ENCODE measurements at regions not wholly inside any gene's neighbourhood (a gene's known extent, or its start where the extent isn't known, plus 50 kb on each side); places are given as distances from the start of the nearest gene placed in this dataset.

- DNase-seq = no peak
Measured at GRCh38 chr9:105065098-105066088, 137.4 kb upstream of the ABCA1 start.

- DNase-seq = peak; percentile 61
Measured at GRCh38 chr9:105066275-105066865, 138.4 kb upstream of the ABCA1 start.

- peak; percentile 37 for DNase-seq
Measured at GRCh38 chr9:105067895-105068580, 140.1 kb upstream of the ABCA1 start.

GRCh38 chr9:105069285-105069684 lies 141.3 kb upstream of the ABCA1 start:
- DNase-seq = no peak

GRCh38 chr9:105069696-105070095 lies 141.7 kb upstream of the ABCA1 start:
- DNase-seq = no peak

GRCh38 chr9:105070176-105070575 lies 142.2 kb upstream of the ABCA1 start:
- no peak for DNase-seq

GRCh38 chr9:105072476-105072875 lies 144.5 kb upstream of the ABCA1 start:
- DNase-seq = no peak

GRCh38 chr9:105073147-105073546 lies 145.2 kb upstream of the ABCA1 start:
- no peak for DNase-seq

- no peak for DNase-seq
Measured at GRCh38 chr9:105074491-105074890, 146.5 kb upstream of the ABCA1 start.

GRCh38 chr9:105076729-105077128 lies 148.8 kb upstream of the ABCA1 start:
- DNase-seq = no peak

- DNase-seq = no peak
Measured at GRCh38 chr9:105079457-105079856, 151.5 kb upstream of the ABCA1 start.

- DNase-seq = no peak
Measured at GRCh38 chr9:105082843-105083242, 154.9 kb upstream of the ABCA1 start.

GRCh38 chr9:105083256-105083655 lies 155.3 kb upstream of the ABCA1 start:
- DNase-seq = no peak

- DNase-seq = no peak
Measured at GRCh38 chr9:105087910-105088898, 156.2 kb upstream of the SLC44A1 start.

GRCh38 chr9:105089874-105090273 lies 154.6 kb upstream of the SLC44A1 start:
- DNase-seq = no peak

- no peak for DNase-seq
Measured at GRCh38 chr9:105091004-105091640, 153.3 kb upstream of the SLC44A1 start.

GRCh38 chr9:105093685-105094084 lies 150.8 kb upstream of the SLC44A1 start:
- DNase-seq = no peak

GRCh38 chr9:105098370-105098769 lies 146.1 kb upstream of the SLC44A1 start:
- no peak for DNase-seq

- DNase-seq = no peak
Measured at GRCh38 chr9:105103776-105104175, 140.7 kb upstream of the SLC44A1 start.

- DNase-seq = no peak
Measured at GRCh38 chr9:105114318-105114717, 130.1 kb upstream of the SLC44A1 start.

- peak; percentile 84 for DNase-seq
Measured at GRCh38 chr9:105114964-105115728, 129.3 kb upstream of the SLC44A1 start.

Data from GF-D8 (cell line).